ENCODE measurements at regions not wholly inside any gene's neighbourhood (a gene's known extent, or its start where the extent isn't known, plus 50 kb on each side); places are given as distances from the start of the nearest gene placed in this dataset.

DNA sequence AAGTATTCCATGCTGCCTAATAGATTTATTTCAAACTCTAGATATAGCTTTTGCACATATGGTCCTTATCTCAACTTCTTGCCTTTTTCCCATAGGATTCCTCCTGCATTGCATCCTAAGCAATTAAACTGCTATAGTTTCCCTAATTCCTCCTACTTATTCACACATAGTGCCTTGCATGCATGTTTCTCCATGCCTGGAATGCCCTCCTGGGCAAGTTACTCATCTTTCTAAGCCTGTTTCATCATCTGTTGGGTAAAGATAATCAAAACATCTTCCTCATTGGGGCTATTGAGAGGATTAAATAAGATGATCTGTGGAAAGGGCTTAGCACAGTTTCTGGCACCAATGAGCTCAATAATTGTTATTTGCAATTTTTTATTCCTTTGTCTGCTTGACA lies 726.5 kb downstream of the SLC4A3 start:
- TF ChIP-seq POLR2A (IDR thresholded peaks at IDR 0.05), result no peak
- TF ChIP-seq, protein P1, sequence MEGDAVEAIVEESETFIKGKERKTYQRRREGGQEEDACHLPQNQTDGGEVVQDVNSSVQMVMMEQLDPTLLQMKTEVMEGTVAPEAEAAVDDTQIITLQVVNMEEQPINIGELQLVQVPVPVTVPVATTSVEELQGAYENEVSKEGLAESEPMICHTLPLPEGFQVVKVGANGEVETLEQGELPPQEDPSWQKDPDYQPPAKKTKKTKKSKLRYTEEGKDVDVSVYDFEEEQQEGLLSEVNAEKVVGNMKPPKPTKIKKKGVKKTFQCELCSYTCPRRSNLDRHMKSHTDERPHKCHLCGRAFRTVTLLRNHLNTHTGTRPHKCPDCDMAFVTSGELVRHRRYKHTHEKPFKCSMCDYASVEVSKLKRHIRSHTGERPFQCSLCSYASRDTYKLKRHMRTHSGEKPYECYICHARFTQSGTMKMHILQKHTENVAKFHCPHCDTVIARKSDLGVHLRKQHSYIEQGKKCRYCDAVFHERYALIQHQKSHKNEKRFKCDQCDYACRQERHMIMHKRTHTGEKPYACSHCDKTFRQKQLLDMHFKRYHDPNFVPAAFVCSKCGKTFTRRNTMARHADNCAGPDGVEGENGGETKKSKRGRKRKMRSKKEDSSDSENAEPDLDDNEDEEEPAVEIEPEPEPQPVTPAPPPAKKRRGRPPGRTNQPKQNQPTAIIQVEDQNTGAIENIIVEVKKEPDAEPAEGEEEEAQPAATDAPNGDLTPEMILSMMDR (IDR thresholded peaks at IDR 0.05), result no peak
- no peak for TF ChIP-seq POLR2AphosphoS5 (IDR thresholded peaks at IDR 0.05)
